ENCODE measurements at regions not wholly inside any gene's neighbourhood (a gene's known extent, or its start where the extent isn't known, plus 50 kb on each side); places are given as distances from the start of the nearest gene placed in this dataset.

- Histone ChIP-seq H3K9ac (ENCODE audit: low read length) (no peak overlapping the region), H3K9me3 (ENCODE audit: insufficient read depth, low read length) (no peaks in the 10 kb centered on the region), H3K4me2 (ENCODE audit: low read depth, low read length, poor library complexity, severe bottlenecking) (no peak overlapping the region), H3K36me3 (ENCODE audit: low read length) (no peaks in the 10 kb centered on the region), H3K79me2 (ENCODE audit: insufficient read depth, low read length) (no peaks in the 10 kb centered on the region), H2AFZ (ENCODE audit: low read depth, low read length, severe bottlenecking) (no peak overlapping the region), H3K27me3 (ENCODE audit: low read length) (no peaks in the 10 kb centered on the region), H4K20me1 (ENCODE audit: low read depth, low read length) (no peaks in the 10 kb centered on the region), H3F3A (ENCODE audit: insufficient read depth) (no peaks in the 10 kb centered on the region), H3K9me2 (replicated peaks; ENCODE audit: insufficient read depth, low read length) (no peaks in the 10 kb centered on the region), H3K4me3 (ENCODE audit: insufficient read depth, low read length, poor library complexity, severe bottlenecking) (no peak overlapping the region), H3K27ac (ENCODE audit: low read depth, low read length) (no peak overlapping the region)
- TF ChIP-seq CTCF (IDR thresholded peaks at IDR 0.05; ENCODE audit: insufficient read depth, low read length, poor library complexity, severe bottlenecking) (no peak), EZH2phosphoT487 (conservative IDR thresholded peaks at IDR 0.05; ENCODE audit: low read length) (no peak)
Observed at GRCh38 chr2:71894261-71894660, 253.4 kb downstream of the CYP26B1 start.

- Histone ChIP-seq H3K4me2 (ENCODE audit: low read depth, low read length, poor library complexity, severe bottlenecking) (no peak overlapping the region), H3K9me3 (ENCODE audit: insufficient read depth, low read length) (no peaks in the 10 kb centered on the region), H3K9me2 (replicated peaks; ENCODE audit: insufficient read depth, low read length) (no peaks in the 10 kb centered on the region), H3K36me3 (ENCODE audit: low read length) (no peaks in the 10 kb centered on the region), H4K20me1 (ENCODE audit: low read depth, low read length) (no peaks in the 10 kb centered on the region), H3K4me3 (ENCODE audit: insufficient read depth, low read length, poor library complexity, severe bottlenecking) (no peak overlapping the region), H3K27ac (ENCODE audit: low read depth, low read length) (no peak overlapping the region), H3K9ac (ENCODE audit: low read length) (no peak overlapping the region), H3K27me3 (ENCODE audit: low read length) (no peaks in the 10 kb centered on the region), H3F3A (ENCODE audit: insufficient read depth) (no peaks in the 10 kb centered on the region), H2AFZ (ENCODE audit: low read depth, low read length, severe bottlenecking) (no peak overlapping the region), H3K79me2 (ENCODE audit: insufficient read depth, low read length) (no peaks in the 10 kb centered on the region)
- TF ChIP-seq CTCF (IDR thresholded peaks at IDR 0.05; ENCODE audit: insufficient read depth, low read length, poor library complexity, severe bottlenecking): no peak
- no peak for TF ChIP-seq EZH2phosphoT487 (conservative IDR thresholded peaks at IDR 0.05; ENCODE audit: low read length)
Observed at GRCh38 chr2:71893646-71894045, 254.0 kb downstream of the CYP26B1 start.

GRCh38 chr2:71892896-71893295 is 254.8 kb downstream of the CYP26B1 start:
- no peak overlapping the region for H3K4me3 ChIP-seq (ENCODE audit: insufficient read depth, low read length, poor library complexity, severe bottlenecking)
- H4K20me1 ChIP-seq (ENCODE audit: low read depth, low read length): no peaks in the 10 kb centered on the region
- H3K9ac ChIP-seq (ENCODE audit: low read length): no peak overlapping the region
- H3F3A ChIP-seq (ENCODE audit: insufficient read depth): no peaks in the 10 kb centered on the region
- H3K9me2 ChIP-seq (replicated peaks; ENCODE audit: insufficient read depth, low read length): no peaks in the 10 kb centered on the region
- TF ChIP-seq EZH2phosphoT487 (conservative IDR thresholded peaks at IDR 0.05; ENCODE audit: low read length) (no peak), CTCF (IDR thresholded peaks at IDR 0.05; ENCODE audit: insufficient read depth, low read length, poor library complexity, severe bottlenecking) (no peak)
- no peaks in the 10 kb centered on the region for H3K27me3 ChIP-seq (ENCODE audit: low read length)
- no peak overlapping the region for H3K4me2 ChIP-seq (ENCODE audit: low read depth, low read length, poor library complexity, severe bottlenecking)
- H2AFZ ChIP-seq (ENCODE audit: low read depth, low read length, severe bottlenecking): no peak overlapping the region
- H3K27ac ChIP-seq (ENCODE audit: low read depth, low read length): no peak overlapping the region
- H3K36me3 ChIP-seq (ENCODE audit: low read length): no peaks in the 10 kb centered on the region
- H3K79me2 ChIP-seq (ENCODE audit: insufficient read depth, low read length): no peaks in the 10 kb centered on the region
- no peaks in the 10 kb centered on the region for H3K9me3 ChIP-seq (ENCODE audit: insufficient read depth, low read length)

- no peak overlapping the region for H3K4me2 ChIP-seq (ENCODE audit: low read depth, low read length, poor library complexity, severe bottlenecking)
- H4K20me1 ChIP-seq (ENCODE audit: low read depth, low read length): no peaks in the 10 kb centered on the region
- no peaks in the 10 kb centered on the region for H3K9me3 ChIP-seq (ENCODE audit: insufficient read depth, low read length)
- no peak overlapping the region for H3K4me3 ChIP-seq (ENCODE audit: insufficient read depth, low read length, poor library complexity, severe bottlenecking)
- no peak overlapping the region for H3K9ac ChIP-seq (ENCODE audit: low read length)
- H2AFZ ChIP-seq (ENCODE audit: low read depth, low read length, severe bottlenecking): no peak overlapping the region
- H3K9me2 ChIP-seq (replicated peaks; ENCODE audit: insufficient read depth, low read length): no peaks in the 10 kb centered on the region
- no peaks in the 10 kb centered on the region for H3K79me2 ChIP-seq (ENCODE audit: insufficient read depth, low read length)
- H3F3A ChIP-seq (ENCODE audit: insufficient read depth): no peaks in the 10 kb centered on the region
- H3K27ac ChIP-seq (ENCODE audit: low read depth, low read length): no peak overlapping the region
- no peaks in the 10 kb centered on the region for H3K36me3 ChIP-seq (ENCODE audit: low read length)
- TF ChIP-seq CTCF (IDR thresholded peaks at IDR 0.05; ENCODE audit: insufficient read depth, low read length, poor library complexity, severe bottlenecking) (no peak), EZH2phosphoT487 (conservative IDR thresholded peaks at IDR 0.05; ENCODE audit: low read length) (no peak)
- H3K27me3 ChIP-seq (ENCODE audit: low read length): no peaks in the 10 kb centered on the region
Observed at GRCh38 chr2:71892423-71892730, 255.3 kb downstream of the CYP26B1 start.
